ENCODE measurements at regions not wholly inside any gene's neighbourhood (a gene's known extent, or its start where the extent isn't known, plus 50 kb on each side); places are given as distances from the start of the nearest gene placed in this dataset.

- no peak for TF ChIP-seq CTCF (IDR thresholded peaks at IDR 0.05; ENCODE audit: insufficient read depth, low read depth, low read length, missing control alignments)
Observed at GRCh38 chr12:33323823-33324222, 115.8 kb downstream of the SYT10 start.

GRCh38 chr12:33322519-33322918 is 117.1 kb downstream of the SYT10 start:
- H3K4me3 ChIP-seq (ENCODE audit: low read depth, low read length), result no peak overlapping the region
- TF ChIP-seq CTCF (IDR thresholded peaks at IDR 0.05; ENCODE audit: insufficient read depth, low read depth, low read length, missing control alignments), result no peak
- no peak for DNase-seq (ENCODE audit: low read depth)

More at GRCh38 chr12:33323823-33324222, 115.8 kb downstream of the SYT10 start:
- no peak overlapping the region for H3K4me3 ChIP-seq (ENCODE audit: low read depth, low read length)
- DNase-seq (ENCODE audit: low read depth), result no peak

GRCh38 chr12:33317746-33318145 is 121.9 kb downstream of the SYT10 start:
- TF ChIP-seq CTCF (IDR thresholded peaks at IDR 0.05; ENCODE audit: insufficient read depth, low read depth, low read length, missing control alignments), result no peak
- no peak for DNase-seq (ENCODE audit: low read depth)
- no peak overlapping the region for H3K4me3 ChIP-seq (ENCODE audit: low read depth, low read length)

- no peak overlapping the region for H3K4me3 ChIP-seq (ENCODE audit: low read depth, low read length)
- DNase-seq (ENCODE audit: low read depth), result no peak
- no peak for TF ChIP-seq CTCF (IDR thresholded peaks at IDR 0.05; ENCODE audit: insufficient read depth, low read depth, low read length, missing control alignments)
Observed at GRCh38 chr12:33314223-33314622, 125.4 kb downstream of the SYT10 start.

- TF ChIP-seq CTCF (IDR thresholded peaks at IDR 0.05; ENCODE audit: insufficient read depth, low read depth, low read length, missing control alignments), result no peak
- no peak for DNase-seq (ENCODE audit: low read depth)
Observed at GRCh38 chr12:33313476-33313875, 126.1 kb downstream of the SYT10 start.

GRCh38 chr12:33310471-33310870 is 129.1 kb downstream of the SYT10 start:
- no peak for TF ChIP-seq CTCF (IDR thresholded peaks at IDR 0.05; ENCODE audit: insufficient read depth, low read depth, low read length, missing control alignments)
- H3K4me3 ChIP-seq (ENCODE audit: low read depth, low read length), result no peak overlapping the region
- DNase-seq (ENCODE audit: low read depth), result no peak

More at GRCh38 chr12:33313476-33313875, 126.1 kb downstream of the SYT10 start:
- no peak overlapping the region for H3K4me3 ChIP-seq (ENCODE audit: low read depth, low read length)

- no peak for DNase-seq (ENCODE audit: low read depth)
- H3K4me3 ChIP-seq (ENCODE audit: low read depth, low read length), result no peak overlapping the region
- TF ChIP-seq CTCF (IDR thresholded peaks at IDR 0.05; ENCODE audit: insufficient read depth, low read depth, low read length, missing control alignments), result no peak
Observed at GRCh38 chr12:33304176-33304575, 135.4 kb downstream of the SYT10 start.

All from GM12865 (cell line).